ENCODE measurements at regions not wholly inside any gene's neighbourhood (a gene's known extent, or its start where the extent isn't known, plus 50 kb on each side); places are given as distances from the start of the nearest gene placed in this dataset.

DNA sequence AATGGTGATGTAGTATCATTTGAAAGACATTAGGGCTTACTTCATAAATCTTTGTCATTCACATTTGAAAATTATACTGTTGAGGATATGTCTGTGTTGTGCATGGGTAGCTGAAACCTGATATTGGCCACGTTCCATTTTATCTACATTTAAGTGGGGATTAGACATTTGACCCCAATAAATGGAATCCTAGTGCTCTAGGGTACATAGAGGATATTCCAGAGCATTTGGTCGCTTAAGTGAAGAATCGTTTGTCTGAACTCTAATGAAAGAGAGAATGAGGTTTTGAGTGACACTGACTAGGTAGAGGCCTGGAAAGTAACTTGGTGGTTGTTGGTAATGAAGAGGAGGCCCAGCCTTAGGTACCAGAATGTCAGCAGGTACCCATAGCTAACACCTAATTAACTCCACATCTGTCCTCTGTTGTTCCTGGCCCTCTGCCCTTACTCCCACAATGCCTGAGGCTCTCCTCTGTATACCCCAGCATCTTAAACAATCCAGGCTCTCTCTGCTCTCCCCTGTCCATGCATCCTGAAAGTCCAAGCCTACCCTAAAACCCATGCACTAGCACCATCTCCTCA is 299.5 kb upstream of the KLF3 start:
- Histone ChIP-seq H4K20me1 (ENCODE audit: insufficient read depth, low read length) (no peaks in the 10 kb centered on the region), H3K4me1 (ENCODE audit: insufficient read depth, low read length, severe bottlenecking) (no peaks in the 10 kb centered on the region), H3K9ac (ENCODE audit: low read length) (no peak overlapping the region), H3K4me2 (ENCODE audit: low read length) (no peak overlapping the region), H3K27me3 (ENCODE audit: insufficient read depth, low read length) (no peaks in the 10 kb centered on the region), H2AFZ (ENCODE audit: low read length) (no peak overlapping the region), H3K4me3 (ENCODE audit: low read depth, low read length, poor library complexity, severe bottlenecking) (no peak overlapping the region), H3K9me2 (ENCODE audit: low read depth, low read length) (no peaks in the 10 kb centered on the region), H3K9me3 (ENCODE audit: low read length) (no peaks in the 10 kb centered on the region), H3K27ac (ENCODE audit: low read depth, low read length, poor library complexity, severe bottlenecking) (no peak overlapping the region), H3K36me3 (ENCODE audit: insufficient read depth, low read length) (no peaks in the 10 kb centered on the region), H3F3A (ENCODE audit: insufficient read depth, low read length) (no peaks in the 10 kb centered on the region), H3K79me2 (ENCODE audit: insufficient read depth, low read length) (no peaks in the 10 kb centered on the region)
- no peak for TF ChIP-seq CTCF (IDR thresholded peaks at IDR 0.05; ENCODE audit: low read length)
- no peak for TF ChIP-seq EZH2 (IDR thresholded peaks at IDR 0.05; ENCODE audit: borderline replicate concordance, low read length)

DNA sequence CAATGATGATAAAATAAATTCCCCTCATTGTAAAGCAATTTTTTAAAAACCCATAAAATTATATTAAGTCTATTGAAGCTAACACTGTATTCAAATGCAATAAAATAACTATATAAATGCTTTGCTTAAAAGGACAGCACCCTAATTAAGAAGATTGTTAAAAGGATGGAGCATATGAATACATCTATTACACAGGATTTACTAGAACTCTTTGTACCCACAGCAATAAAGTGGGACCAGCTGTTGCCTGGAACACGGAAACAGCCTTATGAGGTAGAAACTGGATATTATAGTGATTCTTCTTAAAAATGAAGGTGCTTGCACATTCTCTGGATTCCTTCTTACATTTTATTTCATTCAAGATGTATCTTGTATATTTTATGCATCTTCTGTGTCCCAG is 298.7 kb upstream of the KLF3 start:
- H3K36me3 ChIP-seq (ENCODE audit: insufficient read depth, low read length), result no peaks in the 10 kb centered on the region
- TF ChIP-seq EZH2 (IDR thresholded peaks at IDR 0.05; ENCODE audit: borderline replicate concordance, low read length) (no peak), CTCF (IDR thresholded peaks at IDR 0.05; ENCODE audit: low read length) (no peak)
- H4K20me1 ChIP-seq (ENCODE audit: insufficient read depth, low read length), result no peaks in the 10 kb centered on the region
- no peak overlapping the region for H3K4me2 ChIP-seq (ENCODE audit: low read length)
- H2AFZ ChIP-seq (ENCODE audit: low read length), result no peak overlapping the region
- no peaks in the 10 kb centered on the region for H3K4me1 ChIP-seq (ENCODE audit: insufficient read depth, low read length, severe bottlenecking)
- H3K27me3 ChIP-seq (ENCODE audit: insufficient read depth, low read length), result no peaks in the 10 kb centered on the region
- H3K9me3 ChIP-seq (ENCODE audit: low read length), result no peaks in the 10 kb centered on the region
- H3K27ac ChIP-seq (ENCODE audit: low read depth, low read length, poor library complexity, severe bottlenecking), result no peak overlapping the region
- H3K9me2 ChIP-seq (ENCODE audit: low read depth, low read length), result no peaks in the 10 kb centered on the region
- no peaks in the 10 kb centered on the region for H3K79me2 ChIP-seq (ENCODE audit: insufficient read depth, low read length)
- H3F3A ChIP-seq (ENCODE audit: insufficient read depth, low read length), result no peaks in the 10 kb centered on the region
- no peak overlapping the region for H3K9ac ChIP-seq (ENCODE audit: low read length)
- no peak overlapping the region for H3K4me3 ChIP-seq (ENCODE audit: low read depth, low read length, poor library complexity, severe bottlenecking)

DNA sequence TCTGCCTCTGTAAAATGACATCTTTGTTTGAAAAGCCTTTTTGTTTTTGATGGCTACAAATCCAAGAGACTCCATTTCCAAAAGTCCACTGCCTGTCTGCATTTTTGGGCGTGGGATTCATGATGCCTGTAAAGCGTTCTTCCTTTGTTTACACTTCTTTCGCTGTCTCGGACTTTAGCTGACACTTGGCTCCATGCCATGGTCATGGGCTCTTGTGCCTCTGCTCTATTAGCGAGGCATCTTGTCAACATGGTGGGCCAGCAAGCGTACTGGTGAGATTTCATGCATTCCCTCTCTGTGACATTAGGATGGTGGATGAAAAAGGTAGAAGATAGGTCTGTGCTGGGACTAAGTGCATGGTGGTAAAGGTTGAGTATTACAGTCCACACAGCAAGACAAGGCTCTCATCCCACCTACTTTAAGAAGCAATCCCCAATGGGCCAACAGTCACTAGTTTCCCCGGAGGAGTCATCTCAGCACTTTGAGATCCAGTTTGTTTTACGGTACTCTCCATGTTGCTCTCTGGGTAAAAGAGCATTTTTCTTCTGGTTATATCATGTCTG is 298.2 kb upstream of the KLF3 start:
- TF ChIP-seq EZH2 (IDR thresholded peaks at IDR 0.05; ENCODE audit: borderline replicate concordance, low read length) (no peak), CTCF (IDR thresholded peaks at IDR 0.05; ENCODE audit: low read length) (no peak)
- H3K27ac ChIP-seq (ENCODE audit: low read depth, low read length, poor library complexity, severe bottlenecking), result no peak overlapping the region
- no peaks in the 10 kb centered on the region for H3K9me3 ChIP-seq (ENCODE audit: low read length)
- no peaks in the 10 kb centered on the region for H3K4me1 ChIP-seq (ENCODE audit: insufficient read depth, low read length, severe bottlenecking)
- no peaks in the 10 kb centered on the region for H3K36me3 ChIP-seq (ENCODE audit: insufficient read depth, low read length)
- no peaks in the 10 kb centered on the region for H3K27me3 ChIP-seq (ENCODE audit: insufficient read depth, low read length)
- no peak overlapping the region for H3K4me3 ChIP-seq (ENCODE audit: low read depth, low read length, poor library complexity, severe bottlenecking)
- H3K9ac ChIP-seq (ENCODE audit: low read length), result no peak overlapping the region
- H3K9me2 ChIP-seq (ENCODE audit: low read depth, low read length), result no peaks in the 10 kb centered on the region
- H2AFZ ChIP-seq (ENCODE audit: low read length), result no peak overlapping the region
- H3K4me2 ChIP-seq (ENCODE audit: low read length), result no peak overlapping the region
- no peaks in the 10 kb centered on the region for H3K79me2 ChIP-seq (ENCODE audit: insufficient read depth, low read length)
- no peaks in the 10 kb centered on the region for H4K20me1 ChIP-seq (ENCODE audit: insufficient read depth, low read length)
- H3F3A ChIP-seq (ENCODE audit: insufficient read depth, low read length), result no peaks in the 10 kb centered on the region

Measured in OCI-LY1 (cell line).